Neuronal stem cell (in vitro differentiated cells): ENCODE measurements at regions not wholly inside any gene's neighbourhood (a gene's known extent, or its start where the extent isn't known, plus 50 kb on each side); places are given as distances from the start of the nearest gene placed in this dataset.
A peak's percentile ranks its signal among the peaks of the same experiment; 100 is the strongest.

Source experiments
- DNase-seq: peaks from one replicate; pipeline ENCODE4 v3.0.0-alpha.2; 2013; ENCODE audit warnings: low spot score
- H2AFZ ChIP-seq: one replicate; pipeline ENCODE4 v1.6.1; 2013; ENCODE audit warnings: mild to moderate bottlenecking, low read length, inconsistent platforms
- H2AK5ac ChIP-seq: 2 replicates; pipeline ENCODE4 v1.6.1; 2013; ENCODE audit warnings: low read depth, mild to moderate bottlenecking, inconsistent platforms, low read length, moderate library complexity, mixed read lengths
- H2BK120ac ChIP-seq: 2 replicates; pipeline ENCODE4 v1.6.1; 2013; ENCODE audit warnings: low read depth, mild to moderate bottlenecking, inconsistent platforms, low read length, moderate library complexity, mixed read lengths
- H2BK12ac ChIP-seq: one replicate; pipeline ENCODE4 v1.6.1; 2013; ENCODE audit warnings: low read length, inconsistent platforms
- H2BK15ac ChIP-seq: 2 replicates; pipeline ENCODE4 v1.6.1; 2013; ENCODE audit warnings: mild to moderate bottlenecking, low read length, inconsistent platforms, mixed read lengths
- H2BK5ac ChIP-seq: one replicate; pipeline ENCODE4 v1.6.1; 2013; ENCODE audit warnings: inconsistent platforms, mild to moderate bottlenecking, low read length, moderate library complexity
- H3K14ac ChIP-seq: one replicate; pipeline ENCODE4 v1.6.1; 2013; ENCODE audit warnings: low read length, inconsistent platforms
- H3K18ac ChIP-seq: 2 replicates; pipeline ENCODE4 v1.6.1; 2013; ENCODE audit warnings: low read length, inconsistent platforms
- H3K23ac ChIP-seq: 2 replicates; pipeline ENCODE4 v1.6.1; 2013; ENCODE audit warnings: low read depth, mild to moderate bottlenecking, mixed read lengths, low read length, inconsistent platforms; ENCODE audit not compliant: poor library complexity
- H3K27ac ChIP-seq: replicated peaks from 3 replicates; pipeline ENCODE4 v1.5.1; 2013; ENCODE audit warnings: low read length, inconsistent platforms
- H3K27me3 ChIP-seq, 3 experiments: 2 replicates each; pipeline ENCODE4 v1.6.1; 2013; ENCODE audit warnings: low read length in 3 of 3, mild to moderate bottlenecking in 2 of 3, inconsistent platforms in 1 of 3, low read depth in 1 of 3, mixed read lengths in 1 of 3, moderate library complexity in 1 of 3; ENCODE audit not compliant: control insufficient read depth in 3 of 3, insufficient read depth in 3 of 3
- H3K36me3 ChIP-seq, 2 donors: replicated peaks in 1 of 2; 2 replicates each; pipeline ENCODE4 v1.6.1; 2013; ENCODE audit warnings: low read length in 2 of 2; ENCODE audit not compliant: control insufficient read depth in 2 of 2, insufficient read depth in 2 of 2
- H3K4ac ChIP-seq: 2 replicates; pipeline ENCODE4 v1.6.1; 2013; ENCODE audit warnings: inconsistent platforms, mild to moderate bottlenecking, low read length, moderate library complexity
- H3K4me1 ChIP-seq, 2 donors: 1 replicate in 1 of 2; 2 replicates in 1 of 2; pipeline ENCODE4 v1.6.1; 2013; ENCODE audit warnings: low read length in 2 of 2, low read depth in 1 of 2; ENCODE audit not compliant: control insufficient read depth in 2 of 2, insufficient read depth in 1 of 2
- H3K4me2 ChIP-seq: one replicate; pipeline ENCODE4 v1.6.1; 2013; ENCODE audit warnings: mild to moderate bottlenecking, low read length, inconsistent platforms; ENCODE audit not compliant: insufficient read depth, poor library complexity, severe bottlenecking
- H3K4me3 ChIP-seq, 2 donors: 2 replicates each; pipeline ENCODE4 v1.5.1; 2013; ENCODE audit warnings: low read length in 2 of 2, mild to moderate bottlenecking in 2 of 2, inconsistent platforms in 1 of 2, moderate library complexity in 1 of 2
- H3K79me1 ChIP-seq: one replicate; pipeline ENCODE4 v1.6.1; 2013; ENCODE audit warnings: low read depth, mild to moderate bottlenecking, inconsistent platforms, low read length, moderate library complexity
- H3K9ac ChIP-seq: one replicate; pipeline ENCODE4 v1.6.1; 2013; ENCODE audit warnings: mild to moderate bottlenecking, low read depth, low read length, inconsistent platforms; ENCODE audit not compliant: poor library complexity
- H3K9me3 ChIP-seq, 2 donors: replicated peaks in 1 of 2; 2 replicates each; pipeline versions ENCODE3 to v1.6.1; 2013; ENCODE audit warnings: low read length in 2 of 2, mild to moderate bottlenecking in 2 of 2, inconsistent platforms in 1 of 2, low read depth in 1 of 2, mixed read lengths in 1 of 2, moderate library complexity in 1 of 2; ENCODE audit not compliant: control insufficient read depth in 2 of 2, insufficient read depth in 1 of 2
- H4K8ac ChIP-seq: one replicate; pipeline ENCODE4 v1.6.1; 2013; ENCODE audit warnings: low read depth, mild to moderate bottlenecking, inconsistent platforms, low read length, moderate library complexity
- H4K91ac ChIP-seq: one replicate; pipeline ENCODE4 v1.6.1; 2013; ENCODE audit warnings: low read length, low read depth, mild to moderate bottlenecking, inconsistent platforms; ENCODE audit not compliant: poor library complexity
- WGBS, 2 donors: extraction: QIAGEN DNeasy Blood & Tissue Kit; methylation state at CpG; one replicate each; pipeline ENCODE4 v1.1.7; 2013; ENCODE audit warnings: missing lambda C conversion rate in 2 of 2, mixed read lengths in 1 of 2; ENCODE audit not compliant: insufficient read length in 2 of 2, insufficient replicate concordance in 1 of 2; ENCODE audit errors: extremely low coverage in 2 of 2; 5-methylcytosine and 5-hydroxymethylcytosine counted together

DNA sequence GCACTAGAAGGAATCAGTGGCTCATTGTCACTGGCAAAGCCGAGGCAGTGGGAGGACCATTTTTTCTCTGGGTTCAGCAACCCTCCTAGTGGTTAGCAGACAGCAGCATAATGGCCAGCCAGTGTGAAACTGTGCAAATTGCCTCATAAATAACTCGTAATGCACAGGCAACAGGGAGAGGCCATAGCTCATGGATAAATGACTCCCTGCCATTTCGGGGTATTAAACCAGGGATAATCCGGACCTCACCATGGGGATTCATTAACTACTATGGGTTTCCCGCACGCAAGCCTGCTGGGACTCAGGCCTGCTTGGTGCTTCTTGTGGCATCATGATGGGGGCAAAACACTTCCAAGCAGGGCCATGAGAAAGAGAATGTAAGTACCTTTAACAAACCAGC lies 158.2 kb upstream of the CHD6 start:
- no peak overlapping the region for H3K4me3 ChIP-seq
- H3K14ac ChIP-seq: no peak overlapping the region
- H3K36me3 ChIP-seq: no peaks in the 10 kb centered on the region
- H4K8ac ChIP-seq: no peak overlapping the region
- no peak for DNase-seq
- H2BK5ac ChIP-seq: no peak overlapping the region
- H3K27me3 ChIP-seq: no peaks in the 10 kb centered on the region
- H2BK12ac ChIP-seq: no peak overlapping the region
- no peaks in the 10 kb centered on the region for H3K79me1 ChIP-seq
- no peak overlapping the region for H4K91ac ChIP-seq
- H2AFZ ChIP-seq: no peak overlapping the region
- no CpG with 5 or more reads among the region's 6 CpGs for WGBS, 2 donors
- no peak overlapping the region for H3K4me2 ChIP-seq
- H3K9me3 ChIP-seq: no peaks in the 10 kb centered on the region
- H3K4me1 ChIP-seq: peaks cover 0 to 2% of the 10 kb centered on the region in 2 donors
- no peak overlapping the region for H2BK120ac ChIP-seq
- no peak overlapping the region for H3K23ac ChIP-seq
- no peak overlapping the region for H3K4ac ChIP-seq
- no peak overlapping the region for H2AK5ac ChIP-seq
- H2BK15ac ChIP-seq: no peak overlapping the region
- H3K9ac ChIP-seq: no peak overlapping the region
- no peak overlapping the region for H3K18ac ChIP-seq
- no peak overlapping the region for H3K27ac ChIP-seq

DNA sequence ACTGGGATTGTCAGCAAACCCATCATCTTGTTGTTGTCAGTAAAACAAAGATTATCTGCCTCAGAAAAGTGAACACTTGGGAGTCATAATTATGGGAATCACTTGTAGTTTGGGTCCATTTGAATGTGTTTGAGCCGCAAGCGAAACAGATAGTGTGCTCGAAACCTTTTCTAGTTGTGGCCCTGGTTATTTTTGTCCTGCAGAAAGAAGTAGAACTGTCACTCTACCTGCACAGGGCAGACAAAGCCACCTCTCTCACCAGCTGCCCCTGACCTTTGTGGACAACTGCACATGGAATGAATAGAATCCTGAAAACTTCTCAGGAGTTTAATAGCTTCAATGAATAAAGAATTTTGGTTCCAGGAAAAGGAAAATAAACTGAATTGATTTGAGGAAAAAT lies 156.1 kb upstream of the CHD6 start:
- no peak overlapping the region for H2AFZ ChIP-seq
- WGBS, 2 donors: no CpG with 5 or more reads among the region's 3 CpGs
- H2BK15ac ChIP-seq: no peak overlapping the region
- no peak overlapping the region for H3K27ac ChIP-seq
- H3K23ac ChIP-seq: no peak overlapping the region
- no peak for DNase-seq
- H3K14ac ChIP-seq: no peak overlapping the region
- H3K4me2 ChIP-seq: no peak overlapping the region
- no peak overlapping the region for H3K18ac ChIP-seq
- no peak overlapping the region for H3K4ac ChIP-seq
- no peak overlapping the region for H2AK5ac ChIP-seq
- no peak overlapping the region for H2BK120ac ChIP-seq
- no peak overlapping the region for H3K9ac ChIP-seq
- peaks cover 0 to 10% of the 10 kb centered on the region in 2 donors for H3K4me1 ChIP-seq
- no peak overlapping the region for H2BK5ac ChIP-seq
- H3K36me3 ChIP-seq: no peaks in the 10 kb centered on the region
- H3K9me3 ChIP-seq: no peaks in the 10 kb centered on the region
- H3K79me1 ChIP-seq: no peaks in the 10 kb centered on the region
- H4K91ac ChIP-seq: no peak overlapping the region
- no peaks in the 10 kb centered on the region for H3K27me3 ChIP-seq
- H4K8ac ChIP-seq: no peak overlapping the region
- H2BK12ac ChIP-seq: no peak overlapping the region
- H3K4me3 ChIP-seq: no peak overlapping the region

DNA sequence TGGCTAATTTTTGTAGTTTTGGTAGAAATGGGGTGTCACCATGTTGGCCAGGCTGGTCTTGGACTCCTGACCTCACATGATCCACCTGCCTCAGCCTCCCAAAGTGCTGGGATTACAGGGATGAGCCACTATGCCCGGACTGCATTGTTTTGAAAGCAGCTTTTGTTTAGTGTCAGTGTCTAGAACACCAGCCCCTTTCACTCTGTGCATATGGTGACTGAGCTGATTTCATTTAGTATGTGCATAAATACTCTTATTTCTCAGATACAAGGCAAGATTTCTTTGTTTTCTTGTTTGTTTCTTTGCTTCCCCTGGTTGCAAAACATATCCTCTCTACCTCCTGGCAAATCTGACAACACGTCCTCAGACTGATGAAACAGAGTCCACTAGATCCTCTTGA lies 152.8 kb upstream of the CHD6 start:
- H3K4ac ChIP-seq: no peak overlapping the region
- no peak overlapping the region for H3K18ac ChIP-seq
- H3K4me3 ChIP-seq: no peak overlapping the region
- no peaks in the 10 kb centered on the region for H3K36me3 ChIP-seq
- no peak overlapping the region for H2AK5ac ChIP-seq
- H3K27ac ChIP-seq: no peak overlapping the region
- no peak overlapping the region for H2BK120ac ChIP-seq
- no peaks in the 10 kb centered on the region for H3K79me1 ChIP-seq
- H3K4me1 ChIP-seq: peaks cover 0 to 10% of the 10 kb centered on the region in 2 donors
- no CpG with 5 or more reads among the region's 2 CpGs for WGBS, 2 donors
- H3K9me3 ChIP-seq: no peaks in the 10 kb centered on the region
- no peak overlapping the region for H3K4me2 ChIP-seq
- H4K91ac ChIP-seq: no peak overlapping the region
- no peak overlapping the region for H3K23ac ChIP-seq
- H2BK5ac ChIP-seq: no peak overlapping the region
- H4K8ac ChIP-seq: no peak overlapping the region
- no peak overlapping the region for H2AFZ ChIP-seq
- no peak overlapping the region for H2BK15ac ChIP-seq
- no peak overlapping the region for H3K9ac ChIP-seq
- no peaks in the 10 kb centered on the region for H3K27me3 ChIP-seq
- DNase-seq: no peak
- H3K14ac ChIP-seq: no peak overlapping the region
- H2BK12ac ChIP-seq: no peak overlapping the region

DNA sequence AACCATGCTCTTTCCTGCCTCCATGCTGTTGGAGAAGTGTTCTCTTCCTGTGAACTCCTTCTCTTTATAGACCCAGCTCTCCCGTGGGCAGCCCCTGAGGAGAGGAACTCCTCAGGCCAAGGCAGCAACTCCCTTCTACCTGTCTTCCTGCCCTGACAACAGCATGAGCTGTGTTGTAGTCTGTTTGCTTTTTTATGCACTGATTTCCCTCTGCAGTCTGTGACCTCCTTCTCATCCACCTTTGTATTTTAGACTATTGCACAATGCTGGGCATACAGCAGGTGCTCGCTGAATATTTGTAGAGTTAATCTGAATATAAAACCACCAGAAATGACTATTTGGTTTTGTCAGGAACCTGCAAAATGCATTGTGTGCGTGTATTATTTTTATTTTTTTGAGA lies 152.2 kb upstream of the CHD6 start:
- Histone ChIP-seq H3K23ac (no peak overlapping the region), H3K4ac (no peak overlapping the region), H3K27me3 (no peaks in the 10 kb centered on the region), H2BK120ac (no peak overlapping the region), H3K14ac (no peak overlapping the region), H2BK12ac (no peak overlapping the region), H4K91ac (no peak overlapping the region), H2BK15ac (no peak overlapping the region), H3K4me1 (peaks cover 0 to 10% of the 10 kb centered on the region in 2 donors), H3K27ac (no peak overlapping the region), H3K9me3 (no peaks in the 10 kb centered on the region), H4K8ac (no peak overlapping the region), H3K79me1 (no peaks in the 10 kb centered on the region), H3K4me3 (no peak overlapping the region), H3K36me3 (no peaks in the 10 kb centered on the region), H2BK5ac (no peak overlapping the region), H3K18ac (no peak overlapping the region), H2AK5ac (no peak overlapping the region), H2AFZ (no peak overlapping the region), H3K4me2 (peak overlapping the region; percentile 13), H3K9ac (no peak overlapping the region)
- DNase-seq: no peak
- WGBS, 2 donors: no CpG with 5 or more reads among the region's 3 CpGs
